ENCODE measurements at regions not wholly inside any gene's neighbourhood (a gene's known extent, or its start where the extent isn't known, plus 50 kb on each side); places are given as distances from the start of the nearest gene placed in this dataset.
A peak's percentile ranks its signal among the peaks of the same experiment; 100 is the strongest.

GRCh38 chr18:11437046-11437445, 172.3 kb upstream of the SLC35G4 start:
- TF ChIP-seq, protein P1, sequence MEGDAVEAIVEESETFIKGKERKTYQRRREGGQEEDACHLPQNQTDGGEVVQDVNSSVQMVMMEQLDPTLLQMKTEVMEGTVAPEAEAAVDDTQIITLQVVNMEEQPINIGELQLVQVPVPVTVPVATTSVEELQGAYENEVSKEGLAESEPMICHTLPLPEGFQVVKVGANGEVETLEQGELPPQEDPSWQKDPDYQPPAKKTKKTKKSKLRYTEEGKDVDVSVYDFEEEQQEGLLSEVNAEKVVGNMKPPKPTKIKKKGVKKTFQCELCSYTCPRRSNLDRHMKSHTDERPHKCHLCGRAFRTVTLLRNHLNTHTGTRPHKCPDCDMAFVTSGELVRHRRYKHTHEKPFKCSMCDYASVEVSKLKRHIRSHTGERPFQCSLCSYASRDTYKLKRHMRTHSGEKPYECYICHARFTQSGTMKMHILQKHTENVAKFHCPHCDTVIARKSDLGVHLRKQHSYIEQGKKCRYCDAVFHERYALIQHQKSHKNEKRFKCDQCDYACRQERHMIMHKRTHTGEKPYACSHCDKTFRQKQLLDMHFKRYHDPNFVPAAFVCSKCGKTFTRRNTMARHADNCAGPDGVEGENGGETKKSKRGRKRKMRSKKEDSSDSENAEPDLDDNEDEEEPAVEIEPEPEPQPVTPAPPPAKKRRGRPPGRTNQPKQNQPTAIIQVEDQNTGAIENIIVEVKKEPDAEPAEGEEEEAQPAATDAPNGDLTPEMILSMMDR (IDR thresholded peaks at IDR 0.05; ENCODE audit: insufficient read depth, low read length): no peak
- H3K4me3 ChIP-seq (ENCODE audit: low read depth, low read length): no peak overlapping the region
- DNase-seq (ENCODE audit: low read depth): no peak

- H3K4me3 ChIP-seq (ENCODE audit: low read depth, low read length): no peak overlapping the region
- TF ChIP-seq, protein P1 (IDR thresholded peaks at IDR 0.05; ENCODE audit: insufficient read depth, low read length): no peak
- no peak for DNase-seq (ENCODE audit: low read depth)
Observed at GRCh38 chr18:11432360-11432811, 177.0 kb upstream of the SLC35G4 start.

DNA sequence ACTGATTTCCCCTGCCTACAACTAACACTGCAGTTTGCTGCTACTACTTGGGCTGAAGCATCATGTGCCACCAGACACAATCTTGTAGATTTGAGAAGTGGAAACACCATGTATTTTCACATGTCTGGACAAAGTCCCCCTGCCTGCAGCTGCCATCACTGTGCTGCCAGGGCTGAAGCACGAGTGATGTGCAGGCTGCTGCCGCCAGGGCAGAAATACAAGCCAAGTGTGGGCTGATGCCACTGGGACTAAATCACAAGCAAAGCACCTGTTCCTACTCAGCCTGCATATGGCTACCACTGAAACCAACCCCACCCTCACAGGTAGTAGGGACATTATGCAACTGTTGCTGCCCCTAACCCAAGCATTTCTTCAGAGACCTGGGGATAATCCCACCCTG, 179.5 kb upstream of the SLC35G4 start:
- TF ChIP-seq, protein P1 (IDR thresholded peaks at IDR 0.05; ENCODE audit: insufficient read depth, low read length): no peak
- DNase-seq (ENCODE audit: low read depth): no peak
- H3K4me3 ChIP-seq (ENCODE audit: low read depth, low read length): no peak overlapping the region

DNA sequence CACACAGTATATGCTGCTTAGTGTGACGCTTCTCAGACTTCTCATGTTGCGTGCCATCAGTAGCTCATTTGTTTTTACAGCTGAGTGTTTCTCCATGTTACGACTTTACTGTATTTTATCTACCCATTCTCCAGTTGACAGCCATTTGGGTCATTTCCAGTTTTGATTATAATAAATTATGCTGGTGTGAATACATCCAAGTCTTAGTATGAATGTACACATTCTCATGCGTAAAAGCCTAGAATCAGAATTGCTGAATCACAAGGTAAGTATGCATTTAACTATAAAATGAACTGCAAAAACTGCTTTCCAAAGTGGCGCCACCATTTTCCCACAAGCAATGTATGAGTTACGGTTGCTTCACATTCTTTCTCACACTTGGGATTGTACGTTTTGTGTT, 184.2 kb upstream of the SLC35G4 start:
- TF ChIP-seq, protein P1 (IDR thresholded peaks at IDR 0.05; ENCODE audit: insufficient read depth, low read length): no peak
- peak; percentile 30 for DNase-seq (ENCODE audit: low read depth)

GRCh38 chr18:11419338-11419737, 190.1 kb upstream of the SLC35G4 start:
- H3K4me3 ChIP-seq (ENCODE audit: low read depth, low read length): no peak overlapping the region
- TF ChIP-seq, protein P1 (IDR thresholded peaks at IDR 0.05; ENCODE audit: insufficient read depth, low read length): no peak
- no peak for DNase-seq (ENCODE audit: low read depth)

More for the DNA sequence above, 184.2 kb upstream of the SLC35G4 start:
- no peak overlapping the region for H3K4me3 ChIP-seq (ENCODE audit: low read depth, low read length)

DNA sequence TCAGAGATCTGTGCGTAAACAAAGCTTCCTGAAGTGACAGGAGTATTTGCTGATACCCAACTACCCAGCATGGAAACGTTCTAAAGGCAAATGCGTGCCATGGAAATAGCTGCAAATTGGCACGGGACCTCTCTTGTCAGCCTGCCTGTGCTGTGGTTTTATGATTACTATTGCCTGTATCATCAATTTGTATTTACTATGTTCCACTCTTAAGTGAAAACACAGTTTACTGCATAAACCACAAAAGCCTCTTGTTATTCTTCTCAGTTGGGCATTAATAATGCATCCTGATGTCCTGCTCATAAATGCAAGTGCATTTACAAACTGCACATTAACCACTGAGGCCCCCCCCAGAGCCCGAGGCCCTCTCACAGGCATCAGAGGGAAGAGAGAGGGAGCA, 196.6 kb upstream of the SLC35G4 start:
- DNase-seq (ENCODE audit: low read depth): no peak
- H3K4me3 ChIP-seq (ENCODE audit: low read depth, low read length): no peak overlapping the region
- TF ChIP-seq, protein P1 (IDR thresholded peaks at IDR 0.05; ENCODE audit: insufficient read depth, low read length): no peak

DNA sequence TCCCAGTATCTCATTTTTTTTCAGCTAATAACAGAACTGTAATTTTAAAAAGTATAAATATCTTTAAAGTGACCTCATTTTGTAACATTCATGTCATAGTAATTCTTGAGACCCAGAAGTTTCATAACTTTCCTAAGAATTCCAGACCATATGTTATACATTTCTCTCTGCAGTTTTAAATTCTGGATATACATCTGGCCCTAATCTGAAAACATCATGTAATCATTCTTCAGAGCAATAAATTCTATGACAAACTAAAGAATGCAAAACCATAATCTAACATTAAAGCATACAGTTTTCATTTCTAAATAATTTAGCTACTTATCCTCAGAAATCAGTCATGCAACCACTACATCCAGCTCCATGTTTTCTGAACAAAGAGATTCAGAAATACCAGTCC, 198.3 kb upstream of the SLC35G4 start:
- TF ChIP-seq, protein P1 (IDR thresholded peaks at IDR 0.05; ENCODE audit: insufficient read depth, low read length): no peak
- peak; percentile 9 for DNase-seq (ENCODE audit: low read depth)
- no peak overlapping the region for H3K4me3 ChIP-seq (ENCODE audit: low read depth, low read length)

Measured in fibroblast of the aortic adventitia (primary cell).